Lower leg skin (tissue), 3 donors: ENCODE measurements at regions not wholly inside any gene's neighbourhood (a gene's known extent, or its start where the extent isn't known, plus 50 kb on each side); places are given as distances from the start of the nearest gene placed in this dataset.

Experiments used
- CTCF ChIP-seq, 3 donors: fragments of 450-650 bp; IDR thresholded peaks; one replicate each; pipeline ENCODE4 v1.5.1; 2016; ENCODE audit warnings: antibody characterized with exemption in 3 of 3, mild to moderate bottlenecking in 3 of 3, moderate library complexity in 2 of 3
- POLR2A ChIP-seq, 2 donors: fragments of 450-650 bp; IDR thresholded peaks; one replicate each; pipeline ENCODE4 v1.6.1; 2016 to 2017; ENCODE audit warnings: antibody characterized with exemption in 2 of 2, mild to moderate bottlenecking in 1 of 2, moderate library complexity in 1 of 2

GRCh38 chr19:28949535-28949934 is 263.4 kb downstream of the UQCRFS1 start:
- TF ChIP-seq CTCF (IDR thresholded peaks at IDR 0.05), result no peak
- no peak for TF ChIP-seq POLR2A (IDR thresholded peaks at IDR 0.05)
